OCI-LY7 (cell line): ENCODE measurements at regions not wholly inside any gene's neighbourhood (a gene's known extent, or its start where the extent isn't known, plus 50 kb on each side); places are given as distances from the start of the nearest gene placed in this dataset.

Experiments used
- EZH2phosphoT487 ChIP-seq: fragments of 200-600 bp; sonication (generic); IDR thresholded peaks from 2 replicates; pipeline ENCODE4 v1.6.1; 2018; ENCODE audit warnings: low read depth, borderline replicate concordance, mild to moderate bottlenecking, mixed run types, antibody characterized with exemption, low read length, moderate library complexity, mixed read lengths
- TF ChIP-seq, protein P1 (sequence below): fragments of 200-600 bp; sonication (generic); conservative IDR thresholded peaks from 2 replicates; pipeline ENCODE4 v1.5.1; 2014; ENCODE audit warnings: mild to moderate bottlenecking, antibody characterized with exemption, low read length, moderate library complexity, mixed read lengths

DNA sequence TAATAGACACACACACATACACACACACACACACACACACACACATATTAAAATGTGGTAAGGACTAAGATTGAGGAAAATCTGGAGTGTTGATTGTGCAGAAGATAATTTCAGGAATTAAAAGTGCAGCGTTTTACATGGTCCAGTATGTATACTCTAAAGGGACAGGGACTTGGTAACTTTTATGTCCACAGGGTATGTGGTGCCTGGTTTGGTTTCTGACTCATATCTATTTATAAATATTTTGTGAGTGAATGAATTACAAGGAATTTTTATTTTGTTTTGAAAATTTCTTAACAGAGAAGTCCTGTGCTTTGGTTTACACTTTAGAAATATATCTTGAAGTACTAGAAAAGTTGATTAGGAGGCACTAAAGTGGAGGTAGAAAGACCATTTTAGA lies 287.7 kb upstream of the NXPH2 start:
- TF ChIP-seq, protein P1, sequence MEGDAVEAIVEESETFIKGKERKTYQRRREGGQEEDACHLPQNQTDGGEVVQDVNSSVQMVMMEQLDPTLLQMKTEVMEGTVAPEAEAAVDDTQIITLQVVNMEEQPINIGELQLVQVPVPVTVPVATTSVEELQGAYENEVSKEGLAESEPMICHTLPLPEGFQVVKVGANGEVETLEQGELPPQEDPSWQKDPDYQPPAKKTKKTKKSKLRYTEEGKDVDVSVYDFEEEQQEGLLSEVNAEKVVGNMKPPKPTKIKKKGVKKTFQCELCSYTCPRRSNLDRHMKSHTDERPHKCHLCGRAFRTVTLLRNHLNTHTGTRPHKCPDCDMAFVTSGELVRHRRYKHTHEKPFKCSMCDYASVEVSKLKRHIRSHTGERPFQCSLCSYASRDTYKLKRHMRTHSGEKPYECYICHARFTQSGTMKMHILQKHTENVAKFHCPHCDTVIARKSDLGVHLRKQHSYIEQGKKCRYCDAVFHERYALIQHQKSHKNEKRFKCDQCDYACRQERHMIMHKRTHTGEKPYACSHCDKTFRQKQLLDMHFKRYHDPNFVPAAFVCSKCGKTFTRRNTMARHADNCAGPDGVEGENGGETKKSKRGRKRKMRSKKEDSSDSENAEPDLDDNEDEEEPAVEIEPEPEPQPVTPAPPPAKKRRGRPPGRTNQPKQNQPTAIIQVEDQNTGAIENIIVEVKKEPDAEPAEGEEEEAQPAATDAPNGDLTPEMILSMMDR = no peak
- no peak for TF ChIP-seq EZH2phosphoT487
